Subcutaneous abdominal adipose tissue (tissue), 5 donors: ENCODE measurements at regions not wholly inside any gene's neighbourhood (a gene's known extent, or its start where the extent isn't known, plus 50 kb on each side); places are given as distances from the start of the nearest gene placed in this dataset.
"Not testable (repeated sequence)": the region's sequence is repeated elsewhere in the genome, so short reads cannot be mapped to it uniquely, and the experiment has no call there.

ENCODE experiments used
- H3K27ac ChIP-seq: one replicate; pipeline ENCODE4 v1.7.0; 2013; ENCODE audit warnings: low read depth, mild to moderate bottlenecking, inconsistent platforms, low read length, moderate library complexity
- H3K27me3 ChIP-seq, 5 donors: one replicate each; pipeline ENCODE4 v1.7.0; 2013; ENCODE audit warnings: low read length in 5 of 5, inconsistent platforms in 1 of 5; ENCODE audit not compliant: control insufficient read depth in 5 of 5, insufficient read depth in 4 of 5
- H3K36me3 ChIP-seq, 5 donors: one replicate each; pipeline ENCODE4 v1.7.0; 2013; ENCODE audit warnings: low read length in 5 of 5; ENCODE audit not compliant: control insufficient read depth in 5 of 5, insufficient read depth in 5 of 5
- H3K4me1 ChIP-seq, 5 donors: one replicate each; pipeline ENCODE4 v1.7.0; 2013; ENCODE audit warnings: low read length in 5 of 5, mild to moderate bottlenecking in 3 of 5, moderate library complexity in 1 of 5; ENCODE audit not compliant: control insufficient read depth in 5 of 5, insufficient read depth in 5 of 5
- H3K4me3 ChIP-seq, 5 donors: one replicate each; pipeline ENCODE4 v1.7.0; 2013; ENCODE audit warnings: low read length in 5 of 5, low read depth in 1 of 5
- H3K9ac ChIP-seq, 5 donors: one replicate each; pipeline ENCODE4 v1.7.0; 2013; ENCODE audit warnings: low read length in 5 of 5, mild to moderate bottlenecking in 4 of 5, moderate library complexity in 3 of 5
- H3K9me3 ChIP-seq, 5 donors: one replicate each; pipeline ENCODE4 v1.7.0; 2013; ENCODE audit warnings: low read length in 5 of 5; ENCODE audit not compliant: control insufficient read depth in 5 of 5
- donor health status: healthy.
- donor health status: healthy.
- donor health status: healthy.
- donor health status: healthy.
- donor health status: healthy.

- Histone ChIP-seq H3K9ac (no peak overlapping the region), H3K9me3 (peaks cover 0 to 19% (median 9%) of the 10 kb centered on the region in 5 donors), H3K4me3 (no peak overlapping the region), H3K27me3 (no peaks in the 10 kb centered on the region), H3K4me1 (no peaks in the 10 kb centered on the region), H3K27ac (no peak overlapping the region), H3K36me3 (no peaks in the 10 kb centered on the region)
Observed at GRCh38 chr5:28810751-28811136, 1772.4 kb upstream of the CDH9 start.

DNA sequence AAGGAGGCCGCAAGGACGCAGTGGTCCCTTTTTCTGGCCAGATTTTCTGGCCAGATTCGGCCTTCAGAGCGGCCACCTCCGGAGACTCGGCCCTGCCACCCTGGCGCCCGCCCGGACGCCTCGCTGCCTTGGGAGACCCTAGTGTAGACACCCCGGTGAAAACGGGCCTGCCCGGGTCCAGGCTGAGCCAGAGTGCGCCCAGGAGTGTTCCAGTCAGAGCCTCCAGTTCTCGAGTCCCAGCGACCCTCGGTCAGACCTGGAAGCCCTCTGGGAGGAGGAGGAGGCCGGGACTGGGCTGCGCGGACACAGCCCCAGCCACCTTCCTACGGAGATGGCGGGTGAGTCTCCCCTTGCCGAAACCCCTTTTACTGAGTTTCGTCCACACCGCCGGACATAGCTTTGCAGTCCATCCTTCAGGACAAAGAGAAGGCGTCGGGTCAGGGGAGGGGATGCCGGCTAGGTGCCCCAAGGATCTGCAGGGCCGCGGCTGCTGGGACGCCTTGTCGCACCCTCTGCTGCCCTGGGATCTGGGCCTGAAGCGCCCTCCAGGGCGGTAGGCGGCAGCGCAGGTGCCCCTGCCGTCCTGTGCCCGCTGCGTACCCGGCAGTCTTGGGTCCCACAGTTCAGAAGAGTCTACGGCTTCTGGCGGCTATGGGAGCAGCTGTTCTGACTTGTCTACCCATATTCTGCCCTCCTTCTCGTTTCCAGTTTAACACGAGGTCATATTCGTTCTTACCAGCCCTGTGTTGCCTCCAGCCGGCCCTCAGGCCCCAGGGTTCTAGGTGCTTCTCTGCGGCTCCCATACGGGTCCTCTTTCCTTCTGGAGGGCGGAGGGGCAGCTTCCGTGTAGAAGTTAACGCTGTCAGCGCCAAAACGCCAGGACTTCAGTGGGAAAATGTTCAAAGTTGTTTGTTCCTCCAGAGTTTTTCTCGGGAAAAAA lies 1771.7 kb upstream of the CDH9 start:
- Histone ChIP-seq H3K9me3 (peaks cover 0 to 19% (median 9%) of the 10 kb centered on the region in 5 donors), H3K27ac (no peak overlapping the region), H3K27me3 (no peaks in the 10 kb centered on the region), H3K9ac (no peak overlapping the region), H3K4me3 (no peak overlapping the region), H3K36me3 (no peaks in the 10 kb centered on the region), H3K4me1 (no peaks in the 10 kb centered on the region)

DNA sequence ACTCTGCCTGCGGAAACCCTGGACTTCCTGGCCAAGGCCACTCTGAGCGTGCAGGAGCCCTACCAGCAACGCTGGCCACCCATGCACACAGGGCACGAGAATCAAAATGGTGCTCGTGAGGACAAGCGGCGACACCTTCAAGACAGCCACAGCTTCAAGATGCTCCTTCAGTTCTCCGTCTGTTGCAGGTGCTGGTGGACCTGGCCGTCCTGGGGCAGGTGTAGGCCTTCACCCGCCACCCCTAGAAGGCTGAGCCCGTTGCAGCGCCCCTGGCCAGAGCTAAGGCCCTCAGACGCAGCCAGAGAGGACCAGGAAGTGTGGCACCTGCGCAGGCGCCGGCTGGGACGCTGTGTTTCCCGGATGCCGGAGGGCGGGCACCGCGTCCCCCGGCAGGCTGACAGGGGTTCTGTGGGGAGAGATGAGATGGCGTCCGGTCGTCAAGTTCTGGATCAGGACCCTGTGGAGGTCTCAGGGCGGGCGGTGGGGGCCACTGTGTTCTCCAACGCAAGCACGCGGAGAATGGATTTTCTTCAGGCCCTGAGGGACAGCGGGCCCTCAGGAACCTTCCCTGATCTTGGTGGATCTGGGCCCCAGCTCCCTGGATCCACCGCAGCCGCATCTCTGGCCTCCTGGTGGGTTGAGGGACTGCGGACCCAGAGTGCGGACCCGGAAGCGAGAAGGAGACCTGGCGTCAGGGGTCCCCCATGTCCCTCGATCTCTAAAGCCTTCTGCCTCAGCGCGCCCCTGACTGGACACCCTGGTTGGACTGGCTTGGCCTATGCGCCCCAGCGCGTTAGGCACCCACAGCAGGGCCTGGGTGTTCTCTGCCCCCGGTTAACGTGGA lies 1770.8 kb upstream of the CDH9 start:
- Histone ChIP-seq H3K36me3 (no peaks in the 10 kb centered on the region), H3K27ac (no peak overlapping the region), H3K4me1 (no peaks in the 10 kb centered on the region), H3K27me3 (no peaks in the 10 kb centered on the region), H3K4me3 (no peak overlapping the region), H3K9me3 (peaks cover 0 to 19% (median 9%) of the 10 kb centered on the region in 5 donors), H3K9ac (no peak overlapping the region)

GRCh38 chr5:28807195-28807729 lies 1768.9 kb upstream of the CDH9 start:
- H3K9ac ChIP-seq = no peak overlapping the region
- H3K27ac ChIP-seq = no peak overlapping the region
- H3K27me3 ChIP-seq = no peaks in the 10 kb centered on the region
- H3K9me3 ChIP-seq = peaks cover 0 to 19% (median 9%) of the 10 kb centered on the region in 5 donors
- no peak overlapping the region for H3K4me3 ChIP-seq
- no peaks in the 10 kb centered on the region for H3K36me3 ChIP-seq
- no peaks in the 10 kb centered on the region for H3K4me1 ChIP-seq

DNA sequence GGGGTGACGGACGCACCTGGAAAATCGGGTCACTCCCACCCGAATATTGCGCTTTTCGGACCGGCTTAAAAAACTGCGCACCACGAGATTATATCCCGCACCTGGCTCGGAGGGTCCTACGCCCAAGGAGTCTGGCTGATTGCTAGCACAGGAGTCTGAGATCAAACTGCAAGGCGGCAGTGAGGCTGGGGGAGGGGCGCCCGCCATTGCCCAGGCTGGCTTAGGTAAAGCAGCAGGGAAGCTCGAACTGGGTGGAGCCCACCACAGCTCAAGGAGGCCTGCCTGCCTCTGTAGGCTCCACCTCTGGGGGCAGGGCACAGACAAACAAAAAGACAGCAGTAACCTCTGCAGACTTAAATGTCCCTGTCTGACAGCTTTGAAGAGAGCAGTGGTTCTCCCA lies 1760.6 kb upstream of the CDH9 start:
- not testable (repeated sequence) for H3K4me1 ChIP-seq, H3K4me3 ChIP-seq, H3K9ac ChIP-seq, H3K27ac ChIP-seq, H3K9me3 ChIP-seq, H3K36me3 ChIP-seq, H3K27me3 ChIP-seq

DNA sequence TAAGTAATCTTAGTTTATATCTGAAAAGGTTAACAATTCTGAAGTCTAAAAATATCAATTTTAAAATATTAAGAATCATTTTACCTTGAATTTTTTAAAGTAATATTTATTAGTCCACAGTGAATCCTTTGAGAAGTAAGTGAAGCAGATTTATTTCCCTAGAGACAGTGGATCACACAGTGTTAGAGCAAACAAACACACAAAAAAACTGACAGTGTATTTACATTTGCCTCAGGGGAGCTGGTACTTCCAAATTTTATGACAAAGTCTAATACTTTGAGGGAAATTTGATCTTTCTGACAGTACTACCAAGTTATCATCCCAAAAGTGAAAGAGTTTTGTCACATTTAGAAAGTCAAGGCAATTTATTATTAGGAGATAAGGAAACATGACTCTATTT lies 1750.6 kb upstream of the CDH9 start:
- Histone ChIP-seq H3K27ac (no peak overlapping the region), H3K9me3 (no peaks in the 10 kb centered on the region)

GRCh38 chr5:28780083-28780692 lies 1741.8 kb upstream of the CDH9 start:
- H3K27me3 ChIP-seq = no peaks in the 10 kb centered on the region
- H3K36me3 ChIP-seq = no peaks in the 10 kb centered on the region
- no peak overlapping the region for H3K4me3 ChIP-seq
- H3K27ac ChIP-seq = no peak overlapping the region
- no peaks in the 10 kb centered on the region for H3K4me1 ChIP-seq
- H3K9ac ChIP-seq = no peak overlapping the region
- H3K9me3 ChIP-seq = peaks cover 0 to 2% (median 0%) of the 10 kb centered on the region in 5 donors

More for the DNA sequence above, 1750.6 kb upstream of the CDH9 start:
- Histone ChIP-seq H3K4me3 (no peak overlapping the region), H3K36me3 (no peaks in the 10 kb centered on the region), H3K9ac (no peak overlapping the region), H3K27me3 (no peaks in the 10 kb centered on the region), H3K4me1 (no peaks in the 10 kb centered on the region)

- Histone ChIP-seq H3K9me3 (peaks cover 0 to 2% (median 0%) of the 10 kb centered on the region in 5 donors), H3K27ac (no peak overlapping the region), H3K36me3 (no peaks in the 10 kb centered on the region), H3K4me3 (no peak overlapping the region), H3K9ac (no peak overlapping the region), H3K4me1 (no peaks in the 10 kb centered on the region), H3K27me3 (no peaks in the 10 kb centered on the region)
Observed at GRCh38 chr5:28779161-28779754, 1740.9 kb upstream of the CDH9 start.

DNA sequence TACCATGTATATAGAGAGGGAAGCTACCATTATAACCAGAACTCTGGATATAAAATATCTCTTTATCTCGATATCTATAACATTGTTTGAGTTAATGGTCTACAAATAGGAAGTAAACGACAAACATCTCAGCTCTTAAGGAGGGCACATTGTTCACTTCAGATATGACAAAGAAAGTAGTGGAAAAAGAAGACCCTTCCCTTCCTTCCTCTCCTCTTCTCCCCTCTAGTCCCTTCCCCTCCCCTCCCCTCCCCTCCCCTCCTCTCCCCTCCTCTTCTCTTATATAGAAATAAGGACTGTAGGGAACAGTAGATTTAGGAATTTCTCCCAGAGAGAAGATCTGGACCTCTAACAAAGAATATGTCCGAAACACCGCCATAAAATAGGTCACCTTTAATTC lies 1731.9 kb upstream of the CDH9 start:
- H3K9me3 ChIP-seq = no peaks in the 10 kb centered on the region
- H3K27me3 ChIP-seq = no peaks in the 10 kb centered on the region
- H3K36me3 ChIP-seq = no peaks in the 10 kb centered on the region
- H3K9ac ChIP-seq = no peak overlapping the region
- H3K27ac ChIP-seq = no peak overlapping the region
- no peak overlapping the region for H3K4me3 ChIP-seq
- no peaks in the 10 kb centered on the region for H3K4me1 ChIP-seq
